ENCODE measurements at regions not wholly inside any gene's neighbourhood (a gene's known extent, or its start where the extent isn't known, plus 50 kb on each side); places are given as distances from the start of the nearest gene placed in this dataset.

DNA sequence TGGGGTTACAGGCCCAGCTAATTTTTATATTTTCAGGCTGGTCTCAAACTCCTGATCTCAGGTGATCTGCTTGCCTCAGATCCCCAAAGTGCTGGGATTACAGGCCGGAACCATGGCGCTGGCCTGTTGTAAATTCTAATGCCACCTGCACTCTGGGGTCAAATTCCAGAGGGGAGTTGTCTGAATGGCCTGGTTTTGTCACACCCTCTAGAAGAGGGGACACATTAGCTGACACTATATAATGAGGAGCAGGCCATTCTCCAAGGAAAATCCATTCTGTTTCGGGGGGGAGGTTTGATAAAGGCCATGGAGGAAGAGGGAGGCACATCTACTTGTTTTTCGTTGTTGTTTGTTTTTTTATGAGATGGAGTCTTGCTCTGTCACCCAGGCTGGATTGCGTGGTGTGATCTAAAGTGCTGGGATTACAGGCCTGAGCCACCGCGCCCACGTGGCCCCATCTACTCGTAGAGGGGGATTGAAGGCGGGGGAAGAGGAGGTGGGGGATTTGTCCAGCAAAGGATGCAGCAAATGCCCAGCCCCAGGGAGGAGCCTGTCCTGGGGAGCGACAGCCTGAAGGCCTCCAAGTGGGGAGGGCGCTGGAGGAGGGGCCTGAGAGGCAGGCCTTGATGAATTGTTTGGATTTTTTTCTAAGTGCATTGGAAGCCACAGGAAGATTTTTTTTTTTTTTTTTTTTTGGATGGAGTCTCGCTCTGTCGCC lies 78.4 kb upstream of the SLC45A1 start (continued):
- TF ChIP-seq ZNF207 (IDR thresholded peaks at IDR 0.05; ENCODE audit: borderline replicate concordance), result no peak
- TF ChIP-seq, protein P1, sequence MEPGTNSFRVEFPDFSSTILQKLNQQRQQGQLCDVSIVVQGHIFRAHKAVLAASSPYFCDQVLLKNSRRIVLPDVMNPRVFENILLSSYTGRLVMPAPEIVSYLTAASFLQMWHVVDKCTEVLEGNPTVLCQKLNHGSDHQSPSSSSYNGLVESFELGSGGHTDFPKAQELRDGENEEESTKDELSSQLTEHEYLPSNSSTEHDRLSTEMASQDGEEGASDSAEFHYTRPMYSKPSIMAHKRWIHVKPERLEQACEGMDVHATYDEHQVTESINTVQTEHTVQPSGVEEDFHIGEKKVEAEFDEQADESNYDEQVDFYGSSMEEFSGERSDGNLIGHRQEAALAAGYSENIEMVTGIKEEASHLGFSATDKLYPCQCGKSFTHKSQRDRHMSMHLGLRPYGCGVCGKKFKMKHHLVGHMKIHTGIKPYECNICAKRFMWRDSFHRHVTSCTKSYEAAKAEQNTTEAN (CRISPR knock-in tag; conservative IDR thresholded peaks at IDR 0.05), result peak; percentile 59
- TF ChIP-seq, protein P2, sequence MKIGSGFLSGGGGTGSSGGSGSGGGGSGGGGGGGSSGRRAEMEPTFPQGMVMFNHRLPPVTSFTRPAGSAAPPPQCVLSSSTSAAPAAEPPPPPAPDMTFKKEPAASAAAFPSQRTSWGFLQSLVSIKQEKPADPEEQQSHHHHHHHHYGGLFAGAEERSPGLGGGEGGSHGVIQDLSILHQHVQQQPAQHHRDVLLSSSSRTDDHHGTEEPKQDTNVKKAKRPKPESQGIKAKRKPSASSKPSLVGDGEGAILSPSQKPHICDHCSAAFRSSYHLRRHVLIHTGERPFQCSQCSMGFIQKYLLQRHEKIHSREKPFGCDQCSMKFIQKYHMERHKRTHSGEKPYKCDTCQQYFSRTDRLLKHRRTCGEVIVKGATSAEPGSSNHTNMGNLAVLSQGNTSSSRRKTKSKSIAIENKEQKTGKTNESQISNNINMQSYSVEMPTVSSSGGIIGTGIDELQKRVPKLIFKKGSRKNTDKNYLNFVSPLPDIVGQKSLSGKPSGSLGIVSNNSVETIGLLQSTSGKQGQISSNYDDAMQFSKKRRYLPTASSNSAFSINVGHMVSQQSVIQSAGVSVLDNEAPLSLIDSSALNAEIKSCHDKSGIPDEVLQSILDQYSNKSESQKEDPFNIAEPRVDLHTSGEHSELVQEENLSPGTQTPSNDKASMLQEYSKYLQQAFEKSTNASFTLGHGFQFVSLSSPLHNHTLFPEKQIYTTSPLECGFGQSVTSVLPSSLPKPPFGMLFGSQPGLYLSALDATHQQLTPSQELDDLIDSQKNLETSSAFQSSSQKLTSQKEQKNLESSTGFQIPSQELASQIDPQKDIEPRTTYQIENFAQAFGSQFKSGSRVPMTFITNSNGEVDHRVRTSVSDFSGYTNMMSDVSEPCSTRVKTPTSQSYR (CRISPR knock-in tag; IDR thresholded peaks at IDR 0.05; ENCODE audit: borderline replicate concordance), result peak; percentile 67
- TF ChIP-seq ZNF883 (CRISPR knock-in tag; IDR thresholded peaks at IDR 0.05; ENCODE audit: not compliant biosample characterization), result no peak
- peak; percentile 10; the same call in 1 of the 2 replicates for TF ChIP-seq ZNF264 (CRISPR knock-in tag; IDR thresholded peaks at IDR 0.05)
- TF ChIP-seq, protein P3, sequence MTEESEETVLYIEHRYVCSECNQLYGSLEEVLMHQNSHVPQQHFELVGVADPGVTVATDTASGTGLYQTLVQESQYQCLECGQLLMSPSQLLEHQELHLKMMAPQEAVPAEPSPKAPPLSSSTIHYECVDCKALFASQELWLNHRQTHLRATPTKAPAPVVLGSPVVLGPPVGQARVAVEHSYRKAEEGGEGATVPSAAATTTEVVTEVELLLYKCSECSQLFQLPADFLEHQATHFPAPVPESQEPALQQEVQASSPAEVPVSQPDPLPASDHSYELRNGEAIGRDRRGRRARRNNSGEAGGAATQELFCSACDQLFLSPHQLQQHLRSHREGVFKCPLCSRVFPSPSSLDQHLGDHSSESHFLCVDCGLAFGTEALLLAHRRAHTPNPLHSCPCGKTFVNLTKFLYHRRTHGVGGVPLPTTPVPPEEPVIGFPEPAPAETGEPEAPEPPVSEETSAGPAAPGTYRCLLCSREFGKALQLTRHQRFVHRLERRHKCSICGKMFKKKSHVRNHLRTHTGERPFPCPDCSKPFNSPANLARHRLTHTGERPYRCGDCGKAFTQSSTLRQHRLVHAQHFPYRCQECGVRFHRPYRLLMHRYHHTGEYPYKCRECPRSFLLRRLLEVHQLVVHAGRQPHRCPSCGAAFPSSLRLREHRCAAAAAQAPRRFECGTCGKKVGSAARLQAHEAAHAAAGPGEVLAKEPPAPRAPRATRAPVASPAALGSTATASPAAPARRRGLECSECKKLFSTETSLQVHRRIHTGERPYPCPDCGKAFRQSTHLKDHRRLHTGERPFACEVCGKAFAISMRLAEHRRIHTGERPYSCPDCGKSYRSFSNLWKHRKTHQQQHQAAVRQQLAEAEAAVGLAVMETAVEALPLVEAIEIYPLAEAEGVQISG (CRISPR knock-in tag; IDR thresholded peaks at IDR 0.05), result peak; percentile 57; the same call in 1 of the 2 replicates
- peak; percentile 85 for TF ChIP-seq MED1 (CRISPR knock-in tag; IDR thresholded peaks at IDR 0.05)
- no peak; the same call in 1 of the 2 replicates for TF ChIP-seq SOX13 (IDR thresholded peaks at IDR 0.05)
- peak in 1 of 2 experiments; percentile 45; a peak in 1 of 4 replicates for TF ChIP-seq SOX13 (CRISPR knock-in tag; conservative IDR thresholded peaks at IDR 0.05 in 1 of 2, IDR thresholded peaks at IDR 0.05 in 1 of 2)
- no peak for TF ChIP-seq SOX6 (IDR thresholded peaks at IDR 0.05)
- peak; percentile 71 for TF ChIP-seq SOX6 (CRISPR knock-in tag; IDR thresholded peaks at IDR 0.05)
- TF ChIP-seq KAT8 (CRISPR knock-in tag; IDR thresholded peaks at IDR 0.05), result peak; percentile 25; the same call in 1 of the 2 replicates
- peak; percentile 14; the same call in 1 of the 2 replicates for TF ChIP-seq KMT2A (CRISPR knock-in tag; IDR thresholded peaks at IDR 0.05)
- TF ChIP-seq MIER2 (CRISPR knock-in tag; IDR thresholded peaks at IDR 0.05), result no peak
- TF ChIP-seq FOSL2 (CRISPR knock-in tag; IDR thresholded peaks at IDR 0.05), result peak; percentile 43; the same call in 1 of the 2 replicates
- 0 out of 2 replicates have a peak, but pooled peaks have one; percentile 39 for TF ChIP-seq ZFP37 (CRISPR knock-in tag; IDR thresholded peaks at IDR 0.05; ENCODE audit: borderline replicate concordance)
- TF ChIP-seq ZFP90 (CRISPR knock-in tag; IDR thresholded peaks at IDR 0.05; ENCODE audit: borderline replicate concordance), result peak; percentile 27; the same call in 1 of the 2 replicates
- no peak for TF ChIP-seq SRSF4 (IDR thresholded peaks at IDR 0.05; ENCODE audit: low read depth, low read length, poor library complexity, severe bottlenecking)
- TF ChIP-seq CCDC6 (CRISPR knock-in tag; IDR thresholded peaks at IDR 0.05), result peak; percentile 57; the same call in 1 of the 2 replicates
- TF ChIP-seq ZNF547 (CRISPR knock-in tag; IDR thresholded peaks at IDR 0.05), result no peak; the same call in none of the 2 replicates
- 0 out of 2 replicates have a peak, but pooled peaks have one; percentile 33 for TF ChIP-seq GZF1 (CRISPR knock-in tag; IDR thresholded peaks at IDR 0.05)
- no peak for TF ChIP-seq NONO (IDR thresholded peaks at IDR 0.05)
- no peak; the same call in 1 of the 2 replicates for TF ChIP-seq NONO (CRISPR knock-in tag; conservative IDR thresholded peaks at IDR 0.05)
- peak; percentile 34; the same call in 1 of the 2 replicates for TF ChIP-seq ZNF878 (CRISPR knock-in tag; IDR thresholded peaks at IDR 0.05)
- no peak; the same call in 1 of the 2 replicates for TF ChIP-seq FOXO1 (CRISPR knock-in tag; IDR thresholded peaks at IDR 0.05)
